ENCODE measurements at regions not wholly inside any gene's neighbourhood (a gene's known extent, or its start where the extent isn't known, plus 50 kb on each side); places are given as distances from the start of the nearest gene placed in this dataset.

DNA sequence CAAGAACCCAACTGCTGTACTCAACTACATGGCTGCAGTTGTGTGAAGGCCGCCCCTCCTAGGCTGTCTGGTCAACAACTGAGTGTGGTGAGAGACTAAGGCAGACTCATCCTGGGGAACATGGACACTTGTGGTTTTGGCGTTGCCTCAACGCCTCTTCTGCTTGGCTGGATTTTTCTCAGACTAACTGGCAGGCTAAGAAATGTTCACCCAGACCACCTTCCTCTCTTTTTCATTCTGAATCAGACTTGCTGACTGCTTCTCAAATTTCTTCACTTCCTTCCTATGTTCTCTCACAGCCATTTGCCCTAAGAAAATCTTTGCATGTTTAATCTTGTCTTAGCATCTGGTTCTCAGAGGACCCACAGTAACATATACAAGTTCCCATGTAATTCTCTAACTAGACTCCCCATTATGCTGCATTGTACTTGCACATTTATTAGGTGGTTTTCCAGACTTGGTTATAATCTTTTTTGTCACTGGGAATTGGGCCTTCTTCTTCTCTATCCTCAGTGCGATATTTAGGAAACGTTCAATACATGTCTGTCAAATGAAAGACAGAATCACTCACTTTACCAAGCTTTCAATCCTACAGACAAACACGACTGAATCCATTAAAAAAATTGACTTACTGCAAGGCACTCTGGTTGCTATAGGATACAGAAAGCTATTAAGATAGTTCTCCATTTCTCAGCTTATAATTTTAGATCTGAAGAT is 327.6 kb downstream of the CCER1 start:
- H3K9me3 Mint-ChIP-seq, result peaks cover 0 to 1% (median 0%) of the 10 kb centered on the region in 3 donors
- H3K27me3 Mint-ChIP-seq, result no peaks in the 10 kb centered on the region
- H3K4me1 Mint-ChIP-seq, result no peaks in the 10 kb centered on the region

DNA sequence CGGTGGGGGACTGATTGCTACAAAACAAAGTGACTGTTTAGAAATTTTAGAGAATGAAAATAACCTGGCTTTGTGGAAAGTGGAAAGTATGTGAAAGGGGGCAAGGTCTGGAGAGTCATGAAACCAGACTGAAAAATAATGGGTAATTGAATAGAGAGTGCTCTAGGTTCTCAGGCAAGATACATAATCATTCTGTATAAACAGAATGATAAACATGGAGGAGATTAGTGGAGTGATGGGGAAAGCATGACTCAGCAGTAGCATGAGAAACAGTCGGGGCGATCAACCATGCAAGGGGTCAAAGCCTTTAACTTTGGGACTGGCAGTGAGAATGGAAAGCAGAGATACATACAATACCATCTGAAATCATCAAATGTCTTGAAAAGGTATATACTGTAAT is 332.5 kb downstream of the CCER1 start:
- Mint-ChIP-seq H3K27ac (no peak overlapping the region), H3K4me3 (no peak overlapping the region), H3K4me1 (no peaks in the 10 kb centered on the region), H3K36me3 (no peaks in the 10 kb centered on the region), H3K27me3 (no peaks in the 10 kb centered on the region), H3K9me3 (peaks cover 0 to 2% (median 1%) of the 10 kb centered on the region in 3 donors)

More for the DNA sequence above, 327.6 kb downstream of the CCER1 start:
- Mint-ChIP-seq H3K36me3 (no peaks in the 10 kb centered on the region), H3K27ac (no peak overlapping the region), H3K4me3 (no peak overlapping the region)

DNA sequence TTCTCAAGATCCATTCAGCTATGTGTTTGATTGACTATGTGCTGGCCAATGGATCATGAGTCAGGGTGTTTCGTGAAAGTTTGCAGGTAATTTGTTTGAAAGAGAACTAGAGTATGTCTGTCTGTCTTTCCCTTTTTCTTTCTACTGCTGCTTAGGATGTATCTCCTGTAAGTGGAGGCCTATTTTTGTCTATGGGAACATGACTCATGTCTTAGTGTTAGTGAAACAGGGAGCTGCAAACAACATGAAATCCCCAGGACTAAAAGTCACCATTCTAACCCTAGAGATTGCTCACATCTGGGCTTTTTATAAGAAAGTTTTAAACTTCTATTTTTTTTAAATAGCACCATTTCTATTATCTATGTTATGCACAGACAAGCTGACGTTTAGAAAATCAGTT is 333.0 kb downstream of the CCER1 start:
- no peaks in the 10 kb centered on the region for H3K36me3 Mint-ChIP-seq
- peaks cover 0 to 2% (median 1%) of the 10 kb centered on the region in 3 donors for H3K9me3 Mint-ChIP-seq

DNA sequence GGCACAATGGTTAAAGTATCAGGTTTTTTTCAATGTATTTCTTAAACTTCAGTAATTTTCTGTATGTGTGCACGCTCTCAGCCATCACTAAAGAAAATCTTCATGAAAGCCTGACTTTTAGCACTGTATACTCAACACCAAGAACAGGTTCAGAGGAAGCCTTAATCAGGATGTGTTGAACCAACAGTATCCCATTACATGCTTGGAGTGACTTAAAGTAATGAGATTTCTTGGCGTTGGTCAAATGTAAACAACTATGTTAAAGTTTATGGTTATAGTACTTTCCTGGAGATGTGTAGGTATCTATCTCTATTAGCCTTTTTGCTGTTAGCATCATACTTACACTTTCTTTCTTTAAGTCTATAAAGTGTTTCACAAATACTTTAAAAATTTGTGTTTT is 335.0 kb downstream of the CCER1 start:
- Mint-ChIP-seq H3K4me3 (no peak overlapping the region), H3K9me3 (peaks cover 0 to 2% (median 1%) of the 10 kb centered on the region in 3 donors), H3K27me3 (no peaks in the 10 kb centered on the region), H3K36me3 (no peaks in the 10 kb centered on the region), H3K27ac (no peak overlapping the region), H3K4me1 (no peaks in the 10 kb centered on the region)

More for the DNA sequence above, 333.0 kb downstream of the CCER1 start:
- Mint-ChIP-seq H3K4me3 (no peak overlapping the region), H3K27ac (no peak overlapping the region), H3K4me1 (no peaks in the 10 kb centered on the region), H3K27me3 (no peaks in the 10 kb centered on the region)

DNA sequence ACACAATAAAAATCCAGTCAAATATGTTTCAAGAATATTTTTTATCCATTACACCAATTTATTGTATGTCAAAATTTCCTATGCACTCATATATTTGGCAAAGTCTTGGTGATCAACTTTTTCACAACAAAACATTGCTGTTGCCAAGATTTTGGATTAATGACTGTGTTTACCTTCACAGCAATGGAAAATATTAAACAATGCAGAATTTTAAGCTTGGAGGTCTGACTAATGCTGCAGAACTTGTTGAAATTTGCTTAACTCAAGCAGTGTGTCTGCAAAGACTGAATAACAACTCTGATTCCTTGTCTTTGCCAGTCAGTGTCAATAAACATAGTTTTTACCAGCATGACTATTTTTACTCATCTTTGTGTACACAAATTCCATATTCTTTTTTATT is 336.4 kb downstream of the CCER1 start:
- H3K4me3 Mint-ChIP-seq, result no peak overlapping the region
- no peak overlapping the region for H3K27ac Mint-ChIP-seq
- H3K27me3 Mint-ChIP-seq, result no peaks in the 10 kb centered on the region
- H3K9me3 Mint-ChIP-seq, result peaks cover 0 to 2% (median 1%) of the 10 kb centered on the region in 3 donors
- H3K4me1 Mint-ChIP-seq, result no peaks in the 10 kb centered on the region
- H3K36me3 Mint-ChIP-seq, result no peaks in the 10 kb centered on the region

- Mint-ChIP-seq H3K27me3 (no peaks in the 10 kb centered on the region), H3K4me3 (no peak overlapping the region), H3K36me3 (no peaks in the 10 kb centered on the region), H3K9me3 (no peaks in the 10 kb centered on the region), H3K4me1 (no peaks in the 10 kb centered on the region), H3K27ac (no peak overlapping the region)
These were observed 343.1 kb downstream of the CCER1 start for GRCh38 chr12:90611891-90612290.

DNA sequence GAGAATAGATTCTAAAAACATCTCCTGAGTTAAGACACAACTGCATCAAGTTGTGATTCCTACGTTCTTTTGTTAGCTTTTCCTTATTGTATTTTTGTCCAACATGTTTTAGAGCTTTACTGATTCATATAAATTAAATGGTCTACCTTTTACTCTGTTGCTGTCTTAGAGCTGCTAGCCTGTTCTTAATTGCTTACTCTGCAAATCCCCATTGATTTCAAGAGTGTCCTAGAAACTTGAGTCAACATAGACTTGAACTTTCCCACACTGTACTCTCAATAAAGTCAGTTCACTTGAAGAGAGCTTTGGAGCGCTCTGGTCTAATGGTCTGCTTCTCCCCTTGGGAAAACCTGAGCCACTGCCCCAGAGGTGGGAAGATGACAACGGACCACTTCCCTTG is 343.9 kb downstream of the CCER1 start:
- no peak overlapping the region for H3K27ac Mint-ChIP-seq
- H3K9me3 Mint-ChIP-seq, result no peaks in the 10 kb centered on the region
- no peaks in the 10 kb centered on the region for H3K36me3 Mint-ChIP-seq
- no peaks in the 10 kb centered on the region for H3K4me1 Mint-ChIP-seq
- no peaks in the 10 kb centered on the region for H3K27me3 Mint-ChIP-seq
- no peak overlapping the region for H3K4me3 Mint-ChIP-seq

- Mint-ChIP-seq H3K9me3 (peaks cover 0 to 2% (median 0%) of the 10 kb centered on the region in 3 donors), H3K27ac (no peak overlapping the region), H3K27me3 (peaks cover 1% of the 10 kb centered on the region), H3K4me3 (no peak overlapping the region), H3K36me3 (no peaks in the 10 kb centered on the region), H3K4me1 (no peaks in the 10 kb centered on the region)
These were observed 361.2 kb downstream of the CCER1 start for GRCh38 chr12:90593596-90594295.

GRCh38 chr12:90589956-90590355 is 365.0 kb downstream of the CCER1 start:
- no peaks in the 10 kb centered on the region for H3K4me1 Mint-ChIP-seq
- H3K4me3 Mint-ChIP-seq, result no peak overlapping the region
- H3K27me3 Mint-ChIP-seq, result peaks cover 1% of the 10 kb centered on the region
- no peaks in the 10 kb centered on the region for H3K36me3 Mint-ChIP-seq
- H3K9me3 Mint-ChIP-seq, result peaks cover 0 to 5% (median 4%) of the 10 kb centered on the region in 3 donors
- H3K27ac Mint-ChIP-seq, result no peak overlapping the region

- Mint-ChIP-seq H3K27me3 (no peaks in the 10 kb centered on the region), H3K4me1 (no peaks in the 10 kb centered on the region), H3K9me3 (peaks cover 0 to 5% (median 2%) of the 10 kb centered on the region in 3 donors)
These were observed 369.2 kb downstream of the CCER1 start for GRCh38 chr12:90585640-90586304.

DNA sequence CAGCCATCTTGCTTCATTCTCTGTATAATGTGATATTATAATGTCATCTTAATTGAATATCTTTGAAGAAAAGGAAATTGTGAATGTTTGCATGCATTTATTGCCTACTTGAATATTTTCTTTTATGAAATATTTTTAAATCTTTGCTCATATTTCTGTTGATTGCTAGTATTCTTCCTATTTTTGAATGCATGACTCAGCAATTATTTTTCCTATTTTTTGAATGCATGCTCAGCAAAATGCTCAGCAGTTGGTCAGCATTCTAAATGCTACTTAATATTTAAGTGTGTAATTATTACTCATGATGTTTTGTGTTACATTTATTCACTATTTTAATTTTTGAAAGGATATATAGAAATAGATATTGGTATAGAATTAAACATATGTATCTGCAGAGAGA is 378.3 kb downstream of the CCER1 start:
- H3K27ac Mint-ChIP-seq, result no peak overlapping the region
- peaks cover 0 to 8% (median 6%) of the 10 kb centered on the region in 3 donors for H3K9me3 Mint-ChIP-seq
- H3K36me3 Mint-ChIP-seq, result no peaks in the 10 kb centered on the region
- H3K27me3 Mint-ChIP-seq, result peaks cover 6% of the 10 kb centered on the region
- no peaks in the 10 kb centered on the region for H3K4me1 Mint-ChIP-seq
- no peak overlapping the region for H3K4me3 Mint-ChIP-seq

More at GRCh38 chr12:90585640-90586304, 369.2 kb downstream of the CCER1 start:
- Mint-ChIP-seq H3K36me3 (no peaks in the 10 kb centered on the region), H3K4me3 (no peak overlapping the region), H3K27ac (no peak overlapping the region)

- H3K27me3 Mint-ChIP-seq, result peaks cover 6% of the 10 kb centered on the region
- no peak overlapping the region for H3K27ac Mint-ChIP-seq
- H3K4me1 Mint-ChIP-seq, result no peaks in the 10 kb centered on the region
- H3K36me3 Mint-ChIP-seq, result no peaks in the 10 kb centered on the region
- H3K9me3 Mint-ChIP-seq, result peaks cover 0 to 8% (median 6%) of the 10 kb centered on the region in 3 donors
- no peak overlapping the region for H3K4me3 Mint-ChIP-seq
These were observed 379.0 kb downstream of the CCER1 start for GRCh38 chr12:90575995-90576394.

- Mint-ChIP-seq H3K9me3 (peaks cover 0 to 8% (median 6%) of the 10 kb centered on the region in 3 donors), H3K4me3 (no peak overlapping the region), H3K27me3 (peaks cover 6% of the 10 kb centered on the region), H3K4me1 (no peaks in the 10 kb centered on the region), H3K27ac (no peak overlapping the region), H3K36me3 (no peaks in the 10 kb centered on the region)
These were observed 380.3 kb downstream of the CCER1 start for GRCh38 chr12:90574676-90575075.

DNA sequence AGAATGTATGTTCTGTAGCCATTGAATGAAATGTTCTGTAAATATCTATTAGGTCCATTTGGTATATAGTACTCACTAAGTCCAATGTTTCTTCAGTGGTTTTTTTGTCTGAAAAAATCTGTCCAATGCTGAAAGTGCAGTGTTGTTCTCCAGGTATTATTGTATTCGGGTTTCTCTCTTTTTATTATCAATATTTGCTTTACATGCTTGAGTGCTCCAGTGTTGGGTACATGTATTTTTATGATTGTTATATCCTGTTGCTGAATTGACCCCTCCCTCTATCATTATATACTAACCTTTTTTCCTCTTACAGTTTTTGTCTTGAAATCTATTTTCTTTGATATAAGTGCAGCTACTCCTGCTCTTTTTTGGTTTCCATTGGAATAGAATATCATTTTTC is 382.2 kb downstream of the CCER1 start:
- H3K9me3 Mint-ChIP-seq, result peaks cover 0 to 3% (median 0%) of the 10 kb centered on the region in 3 donors
- H3K27me3 Mint-ChIP-seq, result peaks cover 6% of the 10 kb centered on the region
- H3K36me3 Mint-ChIP-seq, result no peaks in the 10 kb centered on the region
- no peak overlapping the region for H3K4me3 Mint-ChIP-seq
- H3K27ac Mint-ChIP-seq, result no peak overlapping the region
- no peaks in the 10 kb centered on the region for H3K4me1 Mint-ChIP-seq

DNA sequence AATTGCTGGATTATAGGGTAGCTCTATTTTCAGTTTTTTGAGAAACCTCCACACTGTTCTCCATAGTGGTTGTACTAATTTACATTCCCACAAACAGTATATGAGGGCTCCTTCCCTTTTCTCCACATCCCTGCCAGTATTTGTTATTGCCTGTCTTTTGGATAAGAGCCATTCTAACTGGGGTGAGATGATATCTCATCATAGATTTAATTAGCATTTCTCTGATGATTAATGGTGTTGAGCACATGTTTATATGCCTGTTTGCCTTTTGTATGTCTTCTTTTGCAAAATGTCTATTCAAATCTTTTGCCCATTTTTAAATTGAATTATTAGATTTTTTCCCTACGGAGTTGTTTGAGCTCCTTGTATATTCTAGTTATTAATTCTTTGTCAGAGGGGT is 385.3 kb downstream of the CCER1 start:
- Mint-ChIP-seq H3K9me3 (peaks cover 1 to 26% (median 8%) of the 10 kb centered on the region in 3 donors), H3K27me3 (no peaks in the 10 kb centered on the region), H3K27ac (no peak overlapping the region), H3K4me3 (no peak overlapping the region), H3K4me1 (no peaks in the 10 kb centered on the region), H3K36me3 (no peaks in the 10 kb centered on the region)

All from IgD-negative memory B cell (primary cell).